ENCODE measurements at regions not wholly inside any gene's neighbourhood (a gene's known extent, or its start where the extent isn't known, plus 50 kb on each side); places are given as distances from the start of the nearest gene placed in this dataset.

DNA sequence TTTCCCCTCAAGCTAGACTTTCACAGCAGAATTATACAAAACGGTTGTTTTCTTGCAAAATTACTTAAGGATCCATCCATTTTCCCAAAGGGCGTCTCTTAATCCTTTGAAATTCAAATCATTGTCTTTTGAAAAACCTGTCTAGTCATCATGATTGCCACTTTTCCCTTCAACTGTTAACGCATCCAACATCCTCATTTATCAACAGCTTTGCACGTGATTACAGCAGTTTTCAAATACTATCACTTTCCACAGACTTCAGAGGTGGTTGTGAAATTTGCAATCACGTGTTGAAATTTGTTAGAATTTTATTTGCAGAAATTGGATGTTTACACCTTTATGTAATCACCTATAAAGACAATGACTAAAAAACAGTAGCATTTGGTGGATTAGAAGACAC is 304.4 kb upstream of the SLC39A10 start:
- BruUV-seq (replicated peaks) = no TSS peak
- intact Hi-C loops (cut with micrococcal nuclease; ENCODE audit: unreplicated experiment) = no loop called here
- Histone ChIP-seq H4K20me1 (ENCODE audit: insufficient read depth, low read length) (no peaks in the 10 kb centered on the region; the same call in 1 of the 2 replicates), H3K27ac (ENCODE audit: extremely low read length, insufficient read depth, low read length) (no peak overlapping the region), H3K36me3 (replicated peaks in 1 of 2; ENCODE audit: control insufficient read depth in 1 of 2, insufficient read depth in 2 of 2, low read length in 2 of 2) (no peaks in the 10 kb centered on the region), H2AFZ (ENCODE audit: low read length) (no peak overlapping the region), H3K79me2 (ENCODE audit: insufficient read depth, low read length) (no peaks in the 10 kb centered on the region), H3K4me2 (ENCODE audit: low read depth, low read length) (no peak overlapping the region), H3K27me3 (ENCODE audit: control insufficient read depth in 1 of 2, insufficient read depth in 2 of 2, low read length in 2 of 2) (no peaks in the 10 kb centered on the region), H3K9me3 (ENCODE audit: low read length) (no peaks in the 10 kb centered on the region), H3K4me1 (ENCODE audit: insufficient read depth, low read length) (no peaks in the 10 kb centered on the region), H3K4me3 (replicated peaks in 1 of 3; ENCODE audit: insufficient read depth in 1 of 3, low read depth in 2 of 3, low read length in 3 of 3) (no peak overlapping the region), H3K9ac (ENCODE audit: insufficient read depth, low read depth, low read length) (no peak overlapping the region)
- ChIA-PET POLR2A (no interaction called here), CTCF (ENCODE audit: low intra/inter-chr PET ratio, low total read pairs) (no interaction called here)
- no peak for DNase-seq (ENCODE audit: low spot score)
- ATAC-seq = no peak
- 1% methylated on average over 5 of the region's 5 CpGs for WGBS (ENCODE audit: low lambda C conversion rate)
- FAIRE-seq = no peak
- TF ChIP-seq MAFK (conservative IDR thresholded peaks at IDR 0.05 in 1 of 2, IDR thresholded peaks at IDR 0.05 in 1 of 2; ENCODE audit: low read length in 2 of 2) (peak in 1 of 2 experiments; percentile 30; a peak in 2 of 4 replicates), MXD4 (CRISPR knock-in tag; IDR thresholded peaks at IDR 0.05) (no peak), MAFF (IDR thresholded peaks at IDR 0.05; ENCODE audit: low read depth, low read length) (0 out of 2 replicates have a peak, but pooled peaks have one; percentile 12)
- TF ChIP-seq, protein P1, sequence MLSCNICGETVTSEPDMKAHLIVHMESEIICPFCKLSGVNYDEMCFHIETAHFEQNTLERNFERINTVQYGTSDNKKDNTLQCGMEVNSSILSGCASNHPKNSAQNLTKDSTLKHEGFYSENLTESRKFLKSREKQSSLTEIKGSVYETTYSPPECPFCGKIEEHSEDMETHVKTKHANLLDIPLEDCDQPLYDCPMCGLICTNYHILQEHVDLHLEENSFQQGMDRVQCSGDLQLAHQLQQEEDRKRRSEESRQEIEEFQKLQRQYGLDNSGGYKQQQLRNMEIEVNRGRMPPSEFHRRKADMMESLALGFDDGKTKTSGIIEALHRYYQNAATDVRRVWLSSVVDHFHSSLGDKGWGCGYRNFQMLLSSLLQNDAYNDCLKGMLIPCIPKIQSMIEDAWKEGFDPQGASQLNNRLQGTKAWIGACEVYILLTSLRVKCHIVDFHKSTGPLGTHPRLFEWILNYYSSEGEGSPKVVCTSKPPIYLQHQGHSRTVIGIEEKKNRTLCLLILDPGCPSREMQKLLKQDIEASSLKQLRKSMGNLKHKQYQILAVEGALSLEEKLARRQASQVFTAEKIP (CRISPR knock-in tag; IDR thresholded peaks at IDR 0.05; ENCODE audit: borderline replicate concordance) = no peak
- in situ Hi-C loops (cut with HindIII; ENCODE audit: extremely low pct_ligation_motif_present, low pct_unique_long_range_greater_than_20kb) = no loop called here

DNA sequence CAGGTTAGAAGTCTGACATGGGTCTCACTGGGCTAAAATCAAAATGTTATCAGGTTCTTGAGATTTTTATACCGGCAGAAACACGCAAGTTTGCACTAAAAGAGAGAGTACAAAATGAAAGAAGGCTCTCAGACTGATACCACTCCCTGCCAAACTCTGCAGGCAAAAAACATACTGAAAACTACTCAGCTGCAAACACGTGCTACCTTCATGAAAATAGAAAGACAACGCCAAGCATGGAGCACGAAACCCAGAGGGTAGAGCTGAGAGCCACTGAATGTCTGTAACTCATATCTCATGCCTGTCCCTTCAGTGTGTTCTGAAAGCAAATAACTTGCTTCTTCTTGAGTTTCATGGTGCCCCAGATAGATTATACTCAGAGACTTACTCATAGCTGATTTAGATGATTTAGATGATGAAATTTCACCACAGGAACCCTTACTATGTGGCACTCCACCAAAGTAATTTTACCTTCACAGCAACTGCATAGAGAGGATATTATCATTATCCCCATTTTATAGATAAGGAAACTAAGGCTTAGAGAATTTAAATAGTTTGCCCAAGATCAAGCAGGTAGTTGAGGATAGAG is 313.0 kb upstream of the SLC39A10 start:
- ChIA-PET CTCF (ENCODE audit: low intra/inter-chr PET ratio, low total read pairs) (no interaction called here), POLR2A (no interaction called here)
- FAIRE-seq = no peak
- TF ChIP-seq TBX3 (IDR thresholded peaks at IDR 0.05; ENCODE audit: borderline replicate concordance) (no peak), BRD4 (CRISPR knock-in tag; IDR thresholded peaks at IDR 0.05) (no peak), MAF1 (CRISPR knock-in tag; IDR thresholded peaks at IDR 0.05; ENCODE audit: borderline replicate concordance) (no peak), CREB1 (IDR thresholded peaks at IDR 0.05) (no peak), CREB1 (CRISPR knock-in tag; IDR thresholded peaks at IDR 0.05) (no peak), SALL2 (CRISPR knock-in tag; IDR thresholded peaks at IDR 0.05) (no peak), ZNF260 (CRISPR knock-in tag; IDR thresholded peaks at IDR 0.05; ENCODE audit: borderline replicate concordance, low read depth) (no peak)
- TF ChIP-seq, protein P2, sequence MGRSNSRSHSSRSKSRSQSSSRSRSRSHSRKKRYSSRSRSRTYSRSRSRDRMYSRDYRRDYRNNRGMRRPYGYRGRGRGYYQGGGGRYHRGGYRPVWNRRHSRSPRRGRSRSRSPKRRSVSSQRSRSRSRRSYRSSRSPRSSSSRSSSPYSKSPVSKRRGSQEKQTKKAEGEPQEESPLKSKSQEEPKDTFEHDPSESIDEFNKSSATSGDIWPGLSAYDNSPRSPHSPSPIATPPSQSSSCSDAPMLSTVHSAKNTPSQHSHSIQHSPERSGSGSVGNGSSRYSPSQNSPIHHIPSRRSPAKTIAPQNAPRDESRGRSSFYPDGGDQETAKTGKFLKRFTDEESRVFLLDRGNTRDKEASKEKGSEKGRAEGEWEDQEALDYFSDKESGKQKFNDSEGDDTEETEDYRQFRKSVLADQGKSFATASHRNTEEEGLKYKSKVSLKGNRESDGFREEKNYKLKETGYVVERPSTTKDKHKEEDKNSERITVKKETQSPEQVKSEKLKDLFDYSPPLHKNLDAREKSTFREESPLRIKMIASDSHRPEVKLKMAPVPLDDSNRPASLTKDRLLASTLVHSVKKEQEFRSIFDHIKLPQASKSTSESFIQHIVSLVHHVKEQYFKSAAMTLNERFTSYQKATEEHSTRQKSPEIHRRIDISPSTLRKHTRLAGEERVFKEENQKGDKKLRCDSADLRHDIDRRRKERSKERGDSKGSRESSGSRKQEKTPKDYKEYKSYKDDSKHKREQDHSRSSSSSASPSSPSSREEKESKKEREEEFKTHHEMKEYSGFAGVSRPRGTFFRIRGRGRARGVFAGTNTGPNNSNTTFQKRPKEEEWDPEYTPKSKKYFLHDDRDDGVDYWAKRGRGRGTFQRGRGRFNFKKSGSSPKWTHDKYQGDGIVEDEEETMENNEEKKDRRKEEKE (IDR thresholded peaks at IDR 0.05) = no peak
- TF ChIP-seq, protein P3, sequence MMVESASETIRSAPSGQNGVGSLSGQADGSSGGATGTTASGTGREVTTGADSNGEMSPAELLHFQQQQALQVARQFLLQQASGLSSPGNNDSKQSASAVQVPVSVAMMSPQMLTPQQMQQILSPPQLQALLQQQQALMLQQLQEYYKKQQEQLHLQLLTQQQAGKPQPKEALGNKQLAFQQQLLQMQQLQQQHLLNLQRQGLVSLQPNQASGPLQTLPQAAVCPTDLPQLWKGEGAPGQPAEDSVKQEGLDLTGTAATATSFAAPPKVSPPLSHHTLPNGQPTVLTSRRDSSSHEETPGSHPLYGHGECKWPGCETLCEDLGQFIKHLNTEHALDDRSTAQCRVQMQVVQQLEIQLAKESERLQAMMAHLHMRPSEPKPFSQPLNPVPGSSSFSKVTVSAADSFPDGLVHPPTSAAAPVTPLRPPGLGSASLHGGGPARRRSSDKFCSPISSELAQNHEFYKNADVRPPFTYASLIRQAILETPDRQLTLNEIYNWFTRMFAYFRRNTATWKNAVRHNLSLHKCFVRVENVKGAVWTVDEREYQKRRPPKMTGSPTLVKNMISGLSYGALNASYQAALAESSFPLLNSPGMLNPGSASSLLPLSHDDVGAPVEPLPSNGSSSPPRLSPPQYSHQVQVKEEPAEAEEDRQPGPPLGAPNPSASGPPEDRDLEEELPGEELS (CRISPR knock-in tag; IDR thresholded peaks at IDR 0.05) = no peak

More for the DNA sequence above, 313.0 kb upstream of the SLC39A10 start:
- 4% methylated on average over 5 of the region's 5 CpGs for WGBS (ENCODE audit: low lambda C conversion rate)
- Histone ChIP-seq H2AFZ (ENCODE audit: low read length) (no peak overlapping the region), H4K20me1 (ENCODE audit: insufficient read depth, low read length) (no peaks in the 10 kb centered on the region), H3K4me3 (replicated peaks in 1 of 3; ENCODE audit: insufficient read depth in 1 of 3, low read depth in 2 of 3, low read length in 3 of 3) (no peak overlapping the region), H3K27ac (ENCODE audit: extremely low read length, insufficient read depth, low read length) (no peak overlapping the region), H3K9ac (ENCODE audit: insufficient read depth, low read depth, low read length) (no peak overlapping the region), H3K4me1 (ENCODE audit: insufficient read depth, low read length) (no peaks in the 10 kb centered on the region), H3K79me2 (ENCODE audit: insufficient read depth, low read length) (no peaks in the 10 kb centered on the region), H3K4me2 (ENCODE audit: low read depth, low read length) (no peak overlapping the region), H3K27me3 (ENCODE audit: control insufficient read depth in 1 of 2, insufficient read depth in 2 of 2, low read length in 2 of 2) (no peaks in the 10 kb centered on the region), H3K9me3 (ENCODE audit: low read length) (no peaks in the 10 kb centered on the region), H3K36me3 (replicated peaks in 1 of 2; ENCODE audit: control insufficient read depth in 1 of 2, insufficient read depth in 2 of 2, low read length in 2 of 2) (no peaks in the 10 kb centered on the region)
- BruUV-seq (replicated peaks) = no TSS peak
- DNase-seq (ENCODE audit: low spot score) = no peak
- no peak for ATAC-seq
- in situ Hi-C loops (cut with HindIII; ENCODE audit: extremely low pct_ligation_motif_present, low pct_unique_long_range_greater_than_20kb) (no loop called here), intact Hi-C loops (cut with micrococcal nuclease; ENCODE audit: unreplicated experiment) (no loop called here)
